ENCODE measurements at regions not wholly inside any gene's neighbourhood (a gene's known extent, or its start where the extent isn't known, plus 50 kb on each side); places are given as distances from the start of the nearest gene placed in this dataset.

DNA sequence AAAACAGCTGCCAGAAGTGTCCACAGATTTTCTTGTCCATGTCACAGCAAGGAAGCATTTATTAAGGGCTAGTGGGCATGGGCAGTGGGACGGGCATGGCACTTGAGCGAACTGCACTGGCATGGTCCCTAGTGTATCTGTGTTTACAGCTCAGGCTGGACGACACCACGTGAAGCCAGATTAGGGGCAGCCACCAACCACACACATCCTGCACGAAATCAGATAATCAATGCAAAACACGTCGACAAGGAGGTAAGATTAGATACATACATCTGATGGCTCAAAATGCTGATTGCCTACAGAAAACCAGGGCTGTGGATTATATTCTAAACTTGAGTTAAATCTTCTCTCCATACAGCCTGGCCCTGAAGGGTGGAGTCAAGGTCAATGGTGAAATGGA, 103.8 kb upstream of the ATP6AP2 start:
- no peak overlapping the region for H3K4me3 ChIP-seq
- H3K27ac ChIP-seq, result no peak overlapping the region
- TF ChIP-seq, protein P1, sequence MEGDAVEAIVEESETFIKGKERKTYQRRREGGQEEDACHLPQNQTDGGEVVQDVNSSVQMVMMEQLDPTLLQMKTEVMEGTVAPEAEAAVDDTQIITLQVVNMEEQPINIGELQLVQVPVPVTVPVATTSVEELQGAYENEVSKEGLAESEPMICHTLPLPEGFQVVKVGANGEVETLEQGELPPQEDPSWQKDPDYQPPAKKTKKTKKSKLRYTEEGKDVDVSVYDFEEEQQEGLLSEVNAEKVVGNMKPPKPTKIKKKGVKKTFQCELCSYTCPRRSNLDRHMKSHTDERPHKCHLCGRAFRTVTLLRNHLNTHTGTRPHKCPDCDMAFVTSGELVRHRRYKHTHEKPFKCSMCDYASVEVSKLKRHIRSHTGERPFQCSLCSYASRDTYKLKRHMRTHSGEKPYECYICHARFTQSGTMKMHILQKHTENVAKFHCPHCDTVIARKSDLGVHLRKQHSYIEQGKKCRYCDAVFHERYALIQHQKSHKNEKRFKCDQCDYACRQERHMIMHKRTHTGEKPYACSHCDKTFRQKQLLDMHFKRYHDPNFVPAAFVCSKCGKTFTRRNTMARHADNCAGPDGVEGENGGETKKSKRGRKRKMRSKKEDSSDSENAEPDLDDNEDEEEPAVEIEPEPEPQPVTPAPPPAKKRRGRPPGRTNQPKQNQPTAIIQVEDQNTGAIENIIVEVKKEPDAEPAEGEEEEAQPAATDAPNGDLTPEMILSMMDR (IDR thresholded peaks at IDR 0.05), result no peak
- H3K36me3 ChIP-seq, result no peaks in the 10 kb centered on the region
- no peaks in the 10 kb centered on the region for H3K4me1 ChIP-seq
- no peaks in the 10 kb centered on the region for H3K9me3 ChIP-seq
- intact Hi-C loops (cut with DNase I), result no loop called here
- H3K27me3 ChIP-seq, result no peaks in the 10 kb centered on the region
- no peak for DNase-seq (ENCODE audit: low spot score in 2 of 2)

DNA sequence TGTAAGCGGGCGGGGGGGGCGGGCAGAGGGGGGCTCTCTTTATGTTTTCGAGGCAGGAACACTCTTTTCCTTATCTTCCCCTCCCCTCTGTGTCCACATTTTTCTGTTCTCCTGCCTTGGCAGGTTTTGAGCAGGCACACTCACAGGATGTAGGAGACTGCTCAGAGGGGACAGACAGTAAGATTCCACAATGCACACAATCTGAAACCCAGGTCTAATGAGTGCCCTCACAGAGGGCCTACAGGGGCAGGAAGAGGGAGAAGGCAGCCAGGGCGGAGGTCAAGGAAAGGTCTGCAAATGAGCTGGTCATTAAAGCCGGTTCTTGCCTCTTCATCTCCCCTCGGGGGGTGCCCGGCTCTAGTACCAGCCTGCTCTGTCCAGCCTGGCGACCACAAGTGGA, 106.1 kb upstream of the ATP6AP2 start:
- TF ChIP-seq, protein P1 (IDR thresholded peaks at IDR 0.05), result no peak
- H3K4me3 ChIP-seq, result no peak overlapping the region
- H3K4me1 ChIP-seq, result no peaks in the 10 kb centered on the region
- intact Hi-C loops (cut with DNase I), result no loop called here
- H3K36me3 ChIP-seq, result no peaks in the 10 kb centered on the region
- no peaks in the 10 kb centered on the region for H3K9me3 ChIP-seq
- H3K27me3 ChIP-seq, result no peaks in the 10 kb centered on the region
- no peak for DNase-seq (ENCODE audit: low spot score in 2 of 2)
- H3K27ac ChIP-seq, result no peak overlapping the region

DNA sequence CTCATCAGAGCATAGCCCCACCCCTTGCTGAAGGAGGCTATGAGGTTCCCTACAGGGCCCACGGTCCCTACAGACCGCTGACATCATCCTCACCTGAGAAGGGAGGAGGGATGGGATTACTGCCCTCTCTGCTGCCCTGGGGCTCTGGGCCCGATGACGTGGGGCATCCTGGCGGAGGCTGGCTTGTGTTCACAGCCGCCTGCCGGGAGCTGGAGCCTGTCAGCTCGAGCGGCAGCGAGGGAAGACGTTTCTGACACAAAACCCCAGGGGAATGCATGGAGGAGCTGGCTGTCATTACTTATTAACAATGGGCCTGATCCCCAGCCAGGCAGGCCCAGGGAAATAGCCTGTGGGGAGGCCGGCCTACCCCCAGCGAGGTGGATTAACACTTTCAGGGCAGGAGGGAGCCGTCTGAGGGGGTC, 106.6 kb upstream of the ATP6AP2 start:
- TF ChIP-seq, protein P1 (IDR thresholded peaks at IDR 0.05), result no peak
- no peak for DNase-seq (ENCODE audit: low spot score in 2 of 2)
- H3K4me3 ChIP-seq, result no peak overlapping the region
- H3K27ac ChIP-seq, result no peak overlapping the region
- H3K36me3 ChIP-seq, result no peaks in the 10 kb centered on the region
- H3K27me3 ChIP-seq, result no peaks in the 10 kb centered on the region
- H3K9me3 ChIP-seq, result no peaks in the 10 kb centered on the region
- intact Hi-C loops (cut with DNase I), result no loop called here
- H3K4me1 ChIP-seq, result no peaks in the 10 kb centered on the region

DNA sequence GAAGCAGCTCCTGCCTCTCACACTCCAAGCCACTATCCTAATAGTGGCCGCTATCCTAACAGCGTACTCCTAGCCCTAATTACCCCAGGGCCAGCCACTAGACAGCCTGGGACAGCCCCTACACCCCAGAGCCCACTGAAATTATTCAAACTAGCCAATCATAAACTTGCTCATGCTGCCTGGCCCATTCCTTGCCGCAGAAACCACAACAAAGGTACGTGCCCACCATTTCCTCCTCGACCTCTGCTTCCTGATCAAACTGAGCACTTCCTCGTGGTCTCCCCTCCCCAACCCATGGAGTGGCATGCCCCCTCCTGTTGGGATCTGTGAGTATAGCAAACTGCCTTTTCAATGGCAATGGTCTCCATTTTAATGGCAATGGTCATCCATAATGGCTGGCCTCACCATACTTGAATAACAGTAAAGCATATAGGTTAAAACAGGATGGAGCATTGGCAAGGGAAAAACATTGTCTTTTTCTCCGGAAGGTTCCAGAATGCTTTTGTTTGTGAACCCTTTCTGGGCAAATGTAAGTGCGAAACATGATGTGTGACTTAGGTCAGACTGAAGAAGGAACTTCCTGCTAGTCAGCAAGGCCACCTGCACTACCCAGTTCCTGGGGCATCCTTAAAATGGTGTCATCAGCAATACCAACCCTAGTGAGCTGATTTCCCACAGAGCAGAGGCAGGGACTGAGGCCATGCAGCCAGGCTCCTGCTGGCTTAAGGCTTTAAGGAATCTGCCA, 107.1 kb upstream of the ATP6AP2 start:
- no peak overlapping the region for H3K27ac ChIP-seq
- no peaks in the 10 kb centered on the region for H3K4me1 ChIP-seq
- TF ChIP-seq, protein P1 (IDR thresholded peaks at IDR 0.05), result no peak
- no peaks in the 10 kb centered on the region for H3K27me3 ChIP-seq
- no peaks in the 10 kb centered on the region for H3K36me3 ChIP-seq
- H3K9me3 ChIP-seq, result no peaks in the 10 kb centered on the region
- H3K4me3 ChIP-seq, result no peak overlapping the region
- intact Hi-C loops (cut with DNase I), result no loop called here
- DNase-seq (ENCODE audit: low spot score in 2 of 2), result no peak

DNA sequence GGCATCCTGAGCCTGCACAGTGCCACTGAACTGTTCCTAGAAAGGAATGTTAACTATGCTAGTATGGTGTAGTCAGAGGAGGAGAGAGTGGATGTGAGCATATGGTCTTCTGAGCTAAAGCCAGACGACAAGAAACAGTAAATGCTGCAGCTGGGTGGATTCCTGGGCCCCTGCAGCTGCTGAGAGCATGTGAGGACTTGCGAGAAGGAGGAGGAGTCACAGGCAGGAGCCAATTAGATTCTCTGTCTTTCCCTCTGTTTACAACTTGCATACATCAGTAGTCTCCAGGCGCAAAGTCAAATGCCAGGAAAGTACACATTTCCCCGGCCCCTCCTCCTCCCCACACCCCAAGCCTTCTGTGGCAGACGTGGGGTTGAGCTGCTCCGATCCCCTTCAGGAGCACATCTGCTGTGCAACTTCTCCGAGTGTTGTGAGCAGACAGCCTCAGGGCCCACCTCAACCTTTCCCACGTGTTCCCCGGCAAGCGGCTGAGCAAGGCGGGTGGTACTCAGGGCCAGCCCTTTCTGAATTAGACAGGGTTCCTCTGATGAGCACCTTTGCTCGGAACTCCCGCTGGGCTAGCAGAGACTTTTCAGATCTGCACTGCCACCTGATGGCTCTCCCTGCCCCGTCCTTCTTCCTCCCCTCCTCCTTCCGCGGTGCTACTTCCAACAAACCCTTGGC, 108.7 kb upstream of the ATP6AP2 start:
- Histone ChIP-seq H3K27ac (no peak overlapping the region), H3K36me3 (no peaks in the 10 kb centered on the region), H3K4me3 (peak overlapping the region in 1 of 2 donors; percentile 9), H3K27me3 (no peaks in the 10 kb centered on the region), H3K4me1 (no peaks in the 10 kb centered on the region), H3K9me3 (no peaks in the 10 kb centered on the region)
- TF ChIP-seq, protein P1 (IDR thresholded peaks at IDR 0.05), result peak in 1 of 3 experiments; percentile 20
- no peak for DNase-seq (ENCODE audit: low spot score in 2 of 2)
- intact Hi-C loops (cut with DNase I), result no loop called here

Measured in ascending aorta (tissue), 2 donors.